ENCODE measurements at regions not wholly inside any gene's neighbourhood (a gene's known extent, or its start where the extent isn't known, plus 50 kb on each side); places are given as distances from the start of the nearest gene placed in this dataset.

- Histone ChIP-seq H3K36me3 (ENCODE audit: control insufficient read depth in 2 of 2, extremely low read depth in 1 of 2, insufficient read depth in 1 of 2, low read length in 1 of 2) (no peaks in the 10 kb centered on the region), H3K27me3 (replicated peaks in 1 of 2; ENCODE audit: control insufficient read depth in 2 of 2, extremely low read depth in 1 of 2, insufficient read depth in 2 of 2, low read length in 1 of 2) (no peaks in the 10 kb centered on the region), H3K9me3 (no peaks in the 10 kb centered on the region), H3K4me3 (ENCODE audit: control insufficient read depth in 1 of 2, extremely low read depth in 1 of 2, low read length in 1 of 2) (no peak overlapping the region), H3K27ac (ENCODE audit: low read length) (no peak overlapping the region), H3K4me1 (ENCODE audit: control insufficient read depth in 1 of 2, extremely low read depth in 1 of 2, insufficient read depth in 2 of 2, low read length in 2 of 2) (no peaks in the 10 kb centered on the region)
- ChIA-PET CTCF (no interaction called here), POLR2A (no interaction called here)
- Mint-ChIP-seq H3K27me3 (peaks cover 10 to 30% of the 10 kb centered on the region in 2 donors), H3K4me3 (no peak overlapping the region), H3K27ac (no peak overlapping the region), H3K36me3 (no peaks in the 10 kb centered on the region), H3K9me3 (peaks cover 0 to 8% (median 0%) of the 10 kb centered on the region in 3 donors), H3K4me1 (no peaks in the 10 kb centered on the region)
- WGBS (ENCODE audit: insufficient coverage): no CpG with 5 or more reads among the region's 2 CpGs
- DNase-seq (no peak), ATAC-seq (replicated peaks in 1 of 4) (no peak)
Measured at GRCh38 chr12:65615118-65615517, 209.2 kb upstream of the HMGA2 start.

GRCh38 chr12:65616022-65616421 lies 208.3 kb upstream of the HMGA2 start:
- Mint-ChIP-seq H3K36me3 (no peaks in the 10 kb centered on the region), H3K27ac (no peak overlapping the region)

GRCh38 chr12:65618588-65618987 lies 205.7 kb upstream of the HMGA2 start:
- ChIA-PET POLR2A (no interaction called here), CTCF (no interaction called here)
- H3K9me3 ChIP-seq: no peaks in the 10 kb centered on the region
- Mint-ChIP-seq H3K4me3 (no peak overlapping the region), H3K27ac (no peak overlapping the region), H3K4me1 (no peaks in the 10 kb centered on the region), H3K27me3 (peaks cover 8 to 20% of the 10 kb centered on the region in 2 donors), H3K9me3 (peaks cover 0 to 5% (median 0%) of the 10 kb centered on the region in 3 donors), H3K36me3 (no peaks in the 10 kb centered on the region)
- H3K4me1 ChIP-seq (ENCODE audit: control insufficient read depth in 1 of 2, extremely low read depth in 1 of 2, insufficient read depth in 2 of 2, low read length in 2 of 2): no peaks in the 10 kb centered on the region
- H3K27me3 ChIP-seq (replicated peaks in 1 of 2; ENCODE audit: control insufficient read depth in 2 of 2, extremely low read depth in 1 of 2, insufficient read depth in 2 of 2, low read length in 1 of 2): no peaks in the 10 kb centered on the region
- DNase-seq (no peak), ATAC-seq (replicated peaks in 1 of 4) (no peak)
- no peak overlapping the region for H3K4me3 ChIP-seq (ENCODE audit: control insufficient read depth in 1 of 2, extremely low read depth in 1 of 2, low read length in 1 of 2)
- H3K27ac ChIP-seq (ENCODE audit: low read length): no peak overlapping the region
- no CpG with 5 or more reads among the region's 2 CpGs for WGBS (ENCODE audit: insufficient coverage)
- no peaks in the 10 kb centered on the region for H3K36me3 ChIP-seq (ENCODE audit: control insufficient read depth in 2 of 2, extremely low read depth in 1 of 2, insufficient read depth in 1 of 2, low read length in 1 of 2)

More at GRCh38 chr12:65616022-65616421, 208.3 kb upstream of the HMGA2 start:
- DNase-seq (no peak), ATAC-seq (replicated peaks in 1 of 4) (no peak)
- WGBS (ENCODE audit: insufficient coverage): 60% methylated on average over 1 of the region's 1 CpG
- ChIA-PET POLR2A (no interaction called here), CTCF (no interaction called here)
- Histone ChIP-seq H3K9me3 (no peaks in the 10 kb centered on the region), H3K27me3 (replicated peaks in 1 of 2; ENCODE audit: control insufficient read depth in 2 of 2, extremely low read depth in 1 of 2, insufficient read depth in 2 of 2, low read length in 1 of 2) (no peaks in the 10 kb centered on the region), H3K27ac (ENCODE audit: low read length) (no peak overlapping the region), H3K36me3 (ENCODE audit: control insufficient read depth in 2 of 2, extremely low read depth in 1 of 2, insufficient read depth in 1 of 2, low read length in 1 of 2) (no peaks in the 10 kb centered on the region), H3K4me1 (ENCODE audit: control insufficient read depth in 1 of 2, extremely low read depth in 1 of 2, insufficient read depth in 2 of 2, low read length in 2 of 2) (no peaks in the 10 kb centered on the region), H3K4me3 (ENCODE audit: control insufficient read depth in 1 of 2, extremely low read depth in 1 of 2, low read length in 1 of 2) (no peak overlapping the region)
- no peaks in the 10 kb centered on the region for H3K4me1 Mint-ChIP-seq
- peaks cover 0 to 8% (median 0%) of the 10 kb centered on the region in 3 donors for H3K9me3 Mint-ChIP-seq
- no peak overlapping the region for H3K4me3 Mint-ChIP-seq
- H3K27me3 Mint-ChIP-seq: peaks cover 10 to 32% of the 10 kb centered on the region in 2 donors

- POLR2A ChIA-PET: no interaction called here
- DNase-seq: no peak
- Mint-ChIP-seq H3K4me1 (no peaks in the 10 kb centered on the region), H3K4me3 (no peak overlapping the region), H3K27ac (no peak overlapping the region), H3K36me3 (no peaks in the 10 kb centered on the region), H3K27me3 (peaks cover 8 to 18% of the 10 kb centered on the region in 2 donors), H3K9me3 (peaks cover 0 to 4% (median 0%) of the 10 kb centered on the region in 3 donors)
- 54% methylated on average over 3 of the region's 4 CpGs for WGBS (ENCODE audit: insufficient coverage)
- H3K27ac ChIP-seq (ENCODE audit: low read length): no peak overlapping the region
- H3K4me3 ChIP-seq (ENCODE audit: control insufficient read depth in 1 of 2, extremely low read depth in 1 of 2, low read length in 1 of 2): no peak overlapping the region
- no peaks in the 10 kb centered on the region for H3K27me3 ChIP-seq (replicated peaks in 1 of 2; ENCODE audit: control insufficient read depth in 2 of 2, extremely low read depth in 1 of 2, insufficient read depth in 2 of 2, low read length in 1 of 2)
- H3K4me1 ChIP-seq (ENCODE audit: control insufficient read depth in 1 of 2, extremely low read depth in 1 of 2, insufficient read depth in 2 of 2, low read length in 2 of 2): no peaks in the 10 kb centered on the region
- no peaks in the 10 kb centered on the region for H3K9me3 ChIP-seq
- no peak for ATAC-seq (replicated peaks in 1 of 4)
- H3K36me3 ChIP-seq (ENCODE audit: control insufficient read depth in 2 of 2, extremely low read depth in 1 of 2, insufficient read depth in 1 of 2, low read length in 1 of 2): no peaks in the 10 kb centered on the region
- CTCF ChIA-PET: no interaction called here
Measured at GRCh38 chr12:65619018-65619417, 205.3 kb upstream of the HMGA2 start.

GRCh38 chr12:65620046-65620445 lies 204.2 kb upstream of the HMGA2 start:
- POLR2A ChIA-PET: no interaction called here
- peaks cover 5 to 13% of the 10 kb centered on the region in 2 donors for H3K27me3 Mint-ChIP-seq

GRCh38 chr12:65622056-65622455 lies 202.2 kb upstream of the HMGA2 start:
- Mint-ChIP-seq H3K9me3 (no peaks in the 10 kb centered on the region), H3K27me3 (peaks cover 3 to 9% of the 10 kb centered on the region in 2 donors), H3K27ac (no peak overlapping the region), H3K36me3 (no peaks in the 10 kb centered on the region), H3K4me1 (no peaks in the 10 kb centered on the region), H3K4me3 (no peak overlapping the region)
- no peaks in the 10 kb centered on the region for H3K4me1 ChIP-seq (ENCODE audit: control insufficient read depth in 1 of 2, extremely low read depth in 1 of 2, insufficient read depth in 2 of 2, low read length in 2 of 2)
- no peak for DNase-seq
- WGBS (ENCODE audit: insufficient coverage): no CpG with 5 or more reads among the region's 6 CpGs
- no peak overlapping the region for H3K4me3 ChIP-seq (ENCODE audit: control insufficient read depth in 1 of 2, extremely low read depth in 1 of 2, low read length in 1 of 2)
- H3K27me3 ChIP-seq (replicated peaks in 1 of 2; ENCODE audit: control insufficient read depth in 2 of 2, extremely low read depth in 1 of 2, insufficient read depth in 2 of 2, low read length in 1 of 2): no peaks in the 10 kb centered on the region
- no peaks in the 10 kb centered on the region for H3K36me3 ChIP-seq (ENCODE audit: control insufficient read depth in 2 of 2, extremely low read depth in 1 of 2, insufficient read depth in 1 of 2, low read length in 1 of 2)
- no peak overlapping the region for H3K27ac ChIP-seq (ENCODE audit: low read length)
- ATAC-seq (replicated peaks in 1 of 4): no peak
- ChIA-PET POLR2A (interaction anchor here in 1 of 2 donors (0.6 kb wide), 1 partner anchor 215 kb away, joined by 3 read pairs; no protein-coding TSS in a partner anchor), CTCF (no interaction called here)
- no peaks in the 10 kb centered on the region for H3K9me3 ChIP-seq

More at GRCh38 chr12:65620046-65620445, 204.2 kb upstream of the HMGA2 start:
- H3K27me3 ChIP-seq (replicated peaks in 1 of 2; ENCODE audit: control insufficient read depth in 2 of 2, extremely low read depth in 1 of 2, insufficient read depth in 2 of 2, low read length in 1 of 2): no peaks in the 10 kb centered on the region
- no peaks in the 10 kb centered on the region for H3K36me3 ChIP-seq (ENCODE audit: control insufficient read depth in 2 of 2, extremely low read depth in 1 of 2, insufficient read depth in 1 of 2, low read length in 1 of 2)
- no peaks in the 10 kb centered on the region for H3K4me1 Mint-ChIP-seq
- H3K4me3 ChIP-seq (ENCODE audit: control insufficient read depth in 1 of 2, extremely low read depth in 1 of 2, low read length in 1 of 2): no peak overlapping the region
- H3K9me3 Mint-ChIP-seq: peaks cover 0 to 4% (median 0%) of the 10 kb centered on the region in 3 donors
- no peaks in the 10 kb centered on the region for H3K9me3 ChIP-seq
- DNase-seq (no peak), ATAC-seq (replicated peaks in 1 of 4) (no peak)
- no peaks in the 10 kb centered on the region for H3K36me3 Mint-ChIP-seq
- WGBS (ENCODE audit: insufficient coverage): no CpG with 5 or more reads among the region's 1 CpG
- H3K4me1 ChIP-seq (ENCODE audit: control insufficient read depth in 1 of 2, extremely low read depth in 1 of 2, insufficient read depth in 2 of 2, low read length in 2 of 2): no peaks in the 10 kb centered on the region
- no peak overlapping the region for H3K4me3 Mint-ChIP-seq
- CTCF ChIA-PET: no interaction called here
- H3K27ac Mint-ChIP-seq: no peak overlapping the region
- no peak overlapping the region for H3K27ac ChIP-seq (ENCODE audit: low read length)

- ATAC-seq (replicated peaks in 1 of 4): no peak
- Histone ChIP-seq H3K27ac (ENCODE audit: low read length) (no peak overlapping the region), H3K4me3 (ENCODE audit: control insufficient read depth in 1 of 2, extremely low read depth in 1 of 2, low read length in 1 of 2) (no peak overlapping the region), H3K4me1 (ENCODE audit: control insufficient read depth in 1 of 2, extremely low read depth in 1 of 2, insufficient read depth in 2 of 2, low read length in 2 of 2) (no peaks in the 10 kb centered on the region), H3K27me3 (replicated peaks in 1 of 2; ENCODE audit: control insufficient read depth in 2 of 2, extremely low read depth in 1 of 2, insufficient read depth in 2 of 2, low read length in 1 of 2) (no peaks in the 10 kb centered on the region), H3K9me3 (no peaks in the 10 kb centered on the region), H3K36me3 (ENCODE audit: control insufficient read depth in 2 of 2, extremely low read depth in 1 of 2, insufficient read depth in 1 of 2, low read length in 1 of 2) (no peaks in the 10 kb centered on the region)
- no peaks in the 10 kb centered on the region for H3K36me3 Mint-ChIP-seq
- 17% methylated on average over 1 of the region's 1 CpG for WGBS (ENCODE audit: insufficient coverage)
- no peak overlapping the region for H3K27ac Mint-ChIP-seq
- POLR2A ChIA-PET: no interaction called here
- peaks cover 0 to 9% of the 10 kb centered on the region in 2 donors for H3K27me3 Mint-ChIP-seq
- H3K4me3 Mint-ChIP-seq: no peak overlapping the region
- no peaks in the 10 kb centered on the region for H3K4me1 Mint-ChIP-seq
- H3K9me3 Mint-ChIP-seq: no peaks in the 10 kb centered on the region
- DNase-seq: no peak
- CTCF ChIA-PET: no interaction called here
Measured at GRCh38 chr12:65623507-65623906, 200.8 kb upstream of the HMGA2 start.

Measured in T-cell (primary cell).